ENCODE measurements at regions not wholly inside any gene's neighbourhood (a gene's known extent, or its start where the extent isn't known, plus 50 kb on each side); places are given as distances from the start of the nearest gene placed in this dataset.

GRCh38 chr11:81002374-81002773 lies 1561.5 kb upstream of the TENM4 start:
- ATAC-seq (no peak), DNase-seq (no peak)
- intact Hi-C loops (cut with DNase I, micrococcal nuclease) = no loop called here

- ATAC-seq (peak; percentile 77), DNase-seq (no peak)
- intact Hi-C loops (cut with DNase I, micrococcal nuclease) = no loop called here
Observed at GRCh38 chr11:81000735-81001134, 1559.9 kb upstream of the TENM4 start.

GRCh38 chr11:81000334-81000733 lies 1559.5 kb upstream of the TENM4 start:
- ATAC-seq (peak; percentile 71), DNase-seq (no peak)
- intact Hi-C loops (cut with DNase I, micrococcal nuclease) = no loop called here

GRCh38 chr11:80995523-80995922 lies 1554.7 kb upstream of the TENM4 start:
- intact Hi-C loops (cut with DNase I, micrococcal nuclease) = no loop called here

GRCh38 chr11:80993536-80993935 lies 1552.7 kb upstream of the TENM4 start:
- no peak for DNase-seq
- intact Hi-C loops (cut with DNase I, micrococcal nuclease) = no loop called here
- ATAC-seq = no peak

More at GRCh38 chr11:80995523-80995922, 1554.7 kb upstream of the TENM4 start:
- no peak for DNase-seq
- ATAC-seq = no peak

GRCh38 chr11:80990885-80991284 lies 1550.1 kb upstream of the TENM4 start:
- no peak for DNase-seq
- intact Hi-C loops (cut with DNase I, micrococcal nuclease) = no loop called here
- ATAC-seq = no peak

GRCh38 chr11:80987171-80987570 lies 1546.3 kb upstream of the TENM4 start:
- DNase-seq (no peak), ATAC-seq (no peak)
- intact Hi-C loops (cut with DNase I, micrococcal nuclease) = no loop called here

- intact Hi-C loops (cut with DNase I, micrococcal nuclease) = no loop called here
- DNase-seq = no peak
Observed at GRCh38 chr11:80986421-80987074, 1545.7 kb upstream of the TENM4 start.

GRCh38 chr11:80980227-80980626 lies 1539.4 kb upstream of the TENM4 start:
- no peak for ATAC-seq
- DNase-seq = no peak
- intact Hi-C loops (cut with DNase I, micrococcal nuclease) = no loop called here

More at GRCh38 chr11:80986421-80987074, 1545.7 kb upstream of the TENM4 start:
- ATAC-seq = no peak

- DNase-seq (no peak), ATAC-seq (no peak)
- intact Hi-C loops (cut with DNase I, micrococcal nuclease) = no loop called here
Observed at GRCh38 chr11:80973786-80974185, 1533.0 kb upstream of the TENM4 start.

GRCh38 chr11:80970037-80970436 lies 1529.2 kb upstream of the TENM4 start:
- no peak for ATAC-seq
- no peak for DNase-seq
- intact Hi-C loops (cut with DNase I, micrococcal nuclease) = no loop called here

- ATAC-seq (no peak), DNase-seq (no peak)
- intact Hi-C loops (cut with DNase I, micrococcal nuclease) = no loop called here
Observed at GRCh38 chr11:80967649-80968048, 1526.8 kb upstream of the TENM4 start.

- ATAC-seq (no peak), DNase-seq (no peak)
- intact Hi-C loops (cut with DNase I, micrococcal nuclease) = no loop called here
Observed at GRCh38 chr11:80960381-80961029, 1519.7 kb upstream of the TENM4 start.

- ATAC-seq = no peak
- no peak for DNase-seq
- intact Hi-C loops (cut with DNase I, micrococcal nuclease) = no loop called here
Observed at GRCh38 chr11:80959751-80960150, 1518.9 kb upstream of the TENM4 start.

GRCh38 chr11:80958987-80959386 lies 1518.2 kb upstream of the TENM4 start:
- ATAC-seq = no peak
- no peak for DNase-seq
- intact Hi-C loops (cut with DNase I, micrococcal nuclease) = no loop called here

GRCh38 chr11:80958361-80958760 lies 1517.5 kb upstream of the TENM4 start:
- no peak for ATAC-seq

GRCh38 chr11:80955588-80955987 lies 1514.8 kb upstream of the TENM4 start:
- DNase-seq (no peak), ATAC-seq (no peak)
- intact Hi-C loops (cut with DNase I, micrococcal nuclease) = no loop called here

More at GRCh38 chr11:80958361-80958760, 1517.5 kb upstream of the TENM4 start:
- DNase-seq = no peak
- intact Hi-C loops (cut with DNase I, micrococcal nuclease) = no loop called here

GRCh38 chr11:80948781-80949180 lies 1508.0 kb upstream of the TENM4 start:
- no peak for ATAC-seq
- no peak for DNase-seq
- intact Hi-C loops (cut with DNase I, micrococcal nuclease) = no loop called here

GRCh38 chr11:80944758-80945157 lies 1503.9 kb upstream of the TENM4 start:
- ATAC-seq (no peak), DNase-seq (no peak)
- intact Hi-C loops (cut with DNase I, micrococcal nuclease) = no loop called here

GRCh38 chr11:80943226-80943625 lies 1502.4 kb upstream of the TENM4 start:
- ATAC-seq (no peak), DNase-seq (no peak)
- intact Hi-C loops (cut with DNase I, micrococcal nuclease) = no loop called here

- DNase-seq = no peak
- no peak for ATAC-seq
- intact Hi-C loops (cut with DNase I, micrococcal nuclease) = no loop called here
Observed at GRCh38 chr11:80937842-80938241, 1497.0 kb upstream of the TENM4 start.
